GM18907 (cell line): ENCODE measurements at regions not wholly inside any gene's neighbourhood (a gene's known extent, or its start where the extent isn't known, plus 50 kb on each side); places are given as distances from the start of the nearest gene placed in this dataset.
"Not testable (repeated sequence)": the region's sequence is repeated elsewhere in the genome, so short reads cannot be mapped to it uniquely, and the experiment has no call there.

Experiments used
- ATAC-seq: cut with Tn5 transposase; IDR thresholded peaks from one replicate; pipeline ENCODE4 v1.9.1; 2021; ENCODE audit warnings: mild to moderate bottlenecking, moderate library complexity; ENCODE audit not compliant: unreplicated experiment

GRCh38 chr7:113030489-113030888 is 56.1 kb downstream of the GPR85 start:
- no peak for ATAC-seq

GRCh38 chr7:113026941-113027340 is 59.7 kb downstream of the GPR85 start:
- ATAC-seq = no peak

GRCh38 chr7:113017144-113017857 is 69.3 kb downstream of the GPR85 start:
- not testable (repeated sequence) for ATAC-seq

- no peak for ATAC-seq
Measured at GRCh38 chr7:113015034-113015645, 71.5 kb downstream of the GPR85 start.

GRCh38 chr7:113013761-113014449 is 72.7 kb downstream of the GPR85 start:
- no peak for ATAC-seq

- ATAC-seq = not testable (repeated sequence)
Measured at GRCh38 chr7:113012862-113013261, 73.8 kb downstream of the GPR85 start.

- ATAC-seq = no peak
Measured at GRCh38 chr7:113010377-113010776, 76.2 kb downstream of the GPR85 start.

- ATAC-seq = no peak
Measured at GRCh38 chr7:113008755-113009154, 77.9 kb downstream of the GPR85 start.

- ATAC-seq = no peak
Measured at GRCh38 chr7:113004726-113005454, 81.7 kb downstream of the GPR85 start.

GRCh38 chr7:113000316-113001020 is 86.2 kb downstream of the GPR85 start:
- ATAC-seq = peak; percentile 73

GRCh38 chr7:112997831-112998230 is 88.8 kb downstream of the GPR85 start:
- ATAC-seq = no peak

- no peak for ATAC-seq
Measured at GRCh38 chr7:112996331-112996871, 90.2 kb downstream of the GPR85 start.

- ATAC-seq = no peak
Measured at GRCh38 chr7:112995059-112995824, 91.4 kb downstream of the GPR85 start.

- ATAC-seq = no peak
Measured at GRCh38 chr7:112994656-112995055, 92.0 kb downstream of the GPR85 start.

GRCh38 chr7:112990624-112991023 is 96.0 kb downstream of the GPR85 start:
- no peak for ATAC-seq

GRCh38 chr7:112989531-112989930 is 97.1 kb downstream of the GPR85 start:
- ATAC-seq = no peak

- ATAC-seq = no peak
Measured at GRCh38 chr7:112987171-112987570, 99.5 kb downstream of the GPR85 start.

- ATAC-seq = no peak
Measured at GRCh38 chr7:112986256-112987031, 100.2 kb downstream of the GPR85 start.
